HG02885 (cell line): ENCODE measurements at regions not wholly inside any gene's neighbourhood (a gene's known extent, or its start where the extent isn't known, plus 50 kb on each side); places are given as distances from the start of the nearest gene placed in this dataset.

ENCODE experiments used
- ATAC-seq: cut with Tn5 transposase; IDR thresholded peaks from one replicate; pipeline ENCODE4 v1.9.1; 2021; ENCODE audit warnings: mild to moderate bottlenecking; ENCODE audit not compliant: unreplicated experiment, poor library complexity

DNA sequence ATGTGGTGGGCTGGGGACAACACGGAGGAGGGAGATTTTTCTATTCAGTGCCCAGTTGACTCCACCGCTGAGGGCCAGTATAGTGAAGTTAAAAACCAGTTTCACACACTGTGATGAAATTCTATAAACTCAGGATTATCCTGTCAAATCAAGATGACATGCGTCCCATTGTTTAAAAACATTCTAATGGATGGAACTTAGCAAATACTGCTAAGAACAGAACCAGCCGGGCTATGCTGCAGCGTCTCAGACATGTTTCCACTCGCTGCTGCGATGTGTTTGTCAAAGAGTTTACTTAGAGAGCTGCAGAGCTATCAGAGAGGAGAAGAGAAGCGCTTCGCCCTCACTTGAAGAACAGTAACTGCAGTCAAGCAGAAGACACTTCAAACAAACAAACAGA is 212.6 kb upstream of the FOXQ1 start:
- no peak for ATAC-seq

DNA sequence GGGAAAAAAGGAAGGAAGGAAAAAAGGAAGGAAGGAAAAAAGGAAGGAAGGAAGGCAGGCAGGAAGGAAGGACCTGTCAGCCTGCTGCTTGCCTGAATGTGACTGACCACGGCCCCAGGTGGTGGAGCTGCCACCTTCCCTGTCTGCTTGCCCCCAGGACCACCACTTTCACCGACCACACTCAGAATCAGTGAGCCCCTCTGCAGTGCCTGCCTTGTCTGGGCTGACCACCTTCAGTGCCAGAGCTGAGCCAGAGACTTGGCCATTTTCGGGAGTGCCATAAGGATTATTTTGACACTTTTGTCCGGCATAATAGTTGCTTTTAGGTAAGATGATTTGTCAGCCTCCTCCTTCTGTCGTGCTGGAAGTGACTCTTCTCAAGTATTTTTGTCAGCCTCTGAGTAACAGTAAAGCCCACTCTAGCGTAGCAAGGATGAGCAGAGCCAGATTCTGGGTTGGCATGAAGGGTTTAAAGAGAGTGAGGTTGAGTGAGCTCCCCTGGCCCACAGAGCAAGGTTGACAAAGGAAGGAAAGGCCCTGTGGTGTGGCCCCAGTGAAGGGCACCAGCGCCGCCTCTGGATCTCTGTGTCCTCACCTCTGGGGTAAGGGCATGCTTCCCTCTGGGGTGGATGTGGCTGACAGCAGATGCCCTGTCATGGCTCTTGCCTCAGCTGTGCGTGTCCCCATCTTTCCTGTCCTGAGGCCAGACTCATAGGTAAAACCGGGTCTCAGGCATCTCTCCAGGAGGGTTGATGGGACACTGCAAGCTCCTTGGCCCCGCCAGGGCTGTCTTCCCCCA is 214.7 kb upstream of the FOXQ1 start:
- no peak for ATAC-seq

DNA sequence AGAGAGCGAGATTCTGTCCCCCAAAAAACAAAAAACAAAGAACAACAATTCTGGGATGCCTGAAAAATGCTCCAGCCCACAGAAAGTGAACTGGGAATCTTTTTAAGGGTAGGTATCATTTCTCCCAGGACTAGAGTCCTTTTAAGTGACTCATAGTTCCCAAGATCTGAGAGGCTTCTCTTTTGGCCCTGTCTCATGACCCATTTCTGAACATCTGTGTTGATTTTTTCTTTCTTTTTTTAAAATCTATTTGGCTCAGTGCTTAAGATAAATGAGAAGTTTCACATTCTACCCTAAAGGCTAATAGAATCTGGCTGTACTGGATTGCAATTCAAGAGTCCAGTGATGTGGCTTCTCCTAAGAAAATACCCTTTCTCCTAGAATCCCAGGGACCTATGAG is 217.6 kb upstream of the FOXQ1 start:
- no peak for ATAC-seq

DNA sequence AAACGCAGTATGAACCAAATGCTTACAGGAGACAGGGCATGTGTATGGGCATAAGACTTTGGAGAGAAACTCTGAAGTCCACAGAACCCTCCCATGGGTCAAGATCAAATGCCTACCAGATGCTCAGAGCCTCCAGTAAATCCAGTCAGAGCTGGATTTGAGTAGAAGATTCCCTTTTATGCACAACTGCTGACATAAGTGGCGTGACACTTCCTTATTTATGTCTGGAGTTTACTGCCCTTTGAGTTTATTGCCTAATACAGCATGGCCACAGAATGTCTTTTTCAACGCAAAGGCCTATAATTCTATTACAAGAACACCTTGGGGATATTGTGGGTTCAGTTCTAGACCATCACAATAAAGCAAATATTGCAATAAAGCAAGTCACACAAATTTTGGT is 220.0 kb upstream of the FOXQ1 start:
- ATAC-seq, result no peak

DNA sequence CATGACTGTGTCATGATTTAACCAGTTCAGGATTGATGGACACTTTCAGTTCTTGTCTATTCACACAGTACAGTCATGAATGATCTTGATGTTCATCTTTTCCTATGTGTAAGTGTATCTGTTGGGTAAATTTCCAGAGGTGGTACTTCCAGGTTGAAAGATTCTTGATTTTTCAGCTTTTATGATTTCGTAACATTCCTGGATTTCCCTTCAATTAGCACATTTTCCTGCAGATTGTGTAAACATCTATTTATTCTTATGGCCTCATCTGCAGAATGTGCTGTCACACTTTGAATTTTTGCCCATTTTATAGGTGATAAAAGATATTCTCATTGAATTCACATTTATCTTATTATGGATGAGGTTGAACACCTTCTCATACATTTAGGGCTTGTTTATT is 222.0 kb upstream of the FOXQ1 start:
- no peak for ATAC-seq

DNA sequence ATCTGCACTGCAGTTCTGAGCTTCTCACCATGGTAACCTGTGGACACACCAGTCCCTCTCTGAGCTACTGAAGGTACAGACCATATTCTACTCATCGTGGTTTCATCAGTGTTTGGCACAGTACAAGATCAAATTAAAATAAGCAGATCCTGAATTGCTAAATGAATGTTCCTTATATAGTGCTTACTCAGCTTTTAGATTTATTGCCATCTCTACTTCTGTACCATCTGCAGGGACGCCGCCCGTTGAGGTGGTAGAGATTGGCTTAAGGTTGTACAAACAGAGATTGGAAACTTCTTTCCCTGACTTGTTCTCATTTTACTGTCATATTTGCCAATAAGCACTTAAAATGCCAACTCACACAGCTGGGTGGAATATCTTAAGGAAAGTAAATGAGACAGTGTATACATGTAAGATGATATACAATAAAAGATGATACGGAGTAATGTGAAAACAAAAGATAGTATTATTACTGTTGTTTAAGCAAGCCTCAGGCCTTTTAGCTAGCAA is 223.4 kb upstream of the FOXQ1 start:
- no peak for ATAC-seq

DNA sequence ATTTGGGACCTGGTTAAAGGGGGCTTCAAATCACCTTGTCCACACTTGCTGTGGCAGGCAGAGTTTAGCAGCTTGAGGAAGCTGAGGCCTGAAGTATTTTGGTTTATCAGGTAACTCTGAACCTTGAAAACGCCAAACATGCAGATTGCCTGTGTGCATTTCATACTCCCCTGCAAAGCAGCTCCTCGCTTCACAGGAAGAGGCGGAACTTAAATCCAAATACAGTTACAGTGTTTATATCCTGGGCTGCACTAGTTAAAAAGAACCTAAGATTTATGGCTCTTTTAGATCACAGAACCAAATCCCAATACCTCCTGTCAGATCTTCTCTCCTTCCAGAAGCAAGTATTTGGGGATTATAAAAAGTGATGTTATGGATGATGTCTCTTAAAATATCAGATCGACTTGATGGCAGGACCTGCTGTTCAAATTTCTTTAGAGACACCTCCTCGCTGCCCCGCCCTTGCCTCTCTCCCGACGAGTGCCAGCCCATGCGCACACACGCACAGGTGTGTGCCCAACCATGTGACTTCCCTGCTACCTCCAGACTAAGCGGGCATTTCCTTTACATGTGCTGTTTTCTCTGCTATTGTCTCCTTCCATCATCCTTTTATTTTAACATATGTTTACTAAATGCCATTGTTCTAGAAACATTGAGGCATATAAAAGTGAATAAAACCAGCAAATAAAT is 224.6 kb upstream of the FOXQ1 start:
- ATAC-seq, result no peak

DNA sequence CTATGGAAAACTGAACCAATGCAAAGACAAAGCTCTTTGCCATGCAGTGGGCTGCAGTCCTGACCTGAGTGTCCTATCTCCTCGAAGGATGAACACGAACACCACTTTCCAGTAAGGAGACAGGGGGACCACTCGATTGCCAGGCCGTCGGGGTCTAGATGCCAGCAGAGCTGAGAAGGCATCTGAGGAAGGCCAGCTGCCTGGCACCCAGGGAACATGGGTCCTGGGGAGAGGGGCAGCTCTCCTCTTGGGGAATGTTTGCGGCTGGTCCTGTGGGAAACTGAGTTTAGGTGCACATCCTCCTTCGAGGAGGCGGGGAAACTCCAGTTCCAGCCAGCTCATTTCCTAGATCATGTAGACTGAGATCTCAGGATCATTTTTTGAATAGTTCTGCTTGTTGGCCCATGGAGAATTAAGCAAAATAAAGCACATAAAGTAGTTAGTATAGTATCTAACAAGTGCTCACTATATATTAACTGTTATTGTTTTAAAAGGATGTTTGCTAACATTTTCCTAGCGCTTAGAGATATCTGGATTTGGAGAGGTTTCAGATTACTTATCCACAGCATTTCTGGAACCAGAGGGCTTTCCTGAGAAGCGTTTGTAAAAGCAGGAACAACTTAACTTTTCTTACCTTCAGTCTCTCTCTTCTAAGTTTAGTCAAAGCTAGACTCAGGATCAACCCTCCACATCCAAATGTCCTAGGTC is 225.3 kb upstream of the FOXQ1 start:
- no peak for ATAC-seq

DNA sequence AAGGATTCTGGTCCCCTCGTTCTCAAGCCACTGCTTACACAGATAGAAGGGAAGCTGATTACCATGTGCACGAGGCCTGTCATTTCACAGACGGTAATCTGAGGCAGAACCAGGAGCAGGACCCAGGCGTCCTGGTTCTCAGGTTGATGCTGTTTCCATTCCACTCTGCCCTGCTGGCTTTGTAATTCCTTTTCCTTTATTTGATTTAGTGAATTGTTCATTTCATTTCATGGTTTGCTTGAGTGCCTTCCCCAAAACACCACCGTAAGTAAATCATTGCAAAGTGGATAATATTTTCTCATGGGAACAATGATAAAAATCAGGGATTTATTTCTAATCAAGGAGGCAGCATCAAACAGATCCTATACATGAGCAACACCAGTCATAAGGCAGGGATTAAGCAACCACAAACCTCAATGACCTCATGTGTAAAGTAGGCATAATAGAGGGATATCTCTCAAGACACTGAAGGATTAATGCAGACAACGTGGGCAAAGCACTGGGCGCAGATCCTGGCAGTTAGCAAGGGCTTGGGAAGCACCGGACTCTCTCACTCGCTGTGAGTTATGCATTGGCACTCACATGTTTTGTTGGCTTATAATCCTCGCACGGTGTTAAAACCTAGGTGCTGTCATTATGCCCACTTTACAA is 229.5 kb upstream of the FOXQ1 start:
- ATAC-seq, result no peak

DNA sequence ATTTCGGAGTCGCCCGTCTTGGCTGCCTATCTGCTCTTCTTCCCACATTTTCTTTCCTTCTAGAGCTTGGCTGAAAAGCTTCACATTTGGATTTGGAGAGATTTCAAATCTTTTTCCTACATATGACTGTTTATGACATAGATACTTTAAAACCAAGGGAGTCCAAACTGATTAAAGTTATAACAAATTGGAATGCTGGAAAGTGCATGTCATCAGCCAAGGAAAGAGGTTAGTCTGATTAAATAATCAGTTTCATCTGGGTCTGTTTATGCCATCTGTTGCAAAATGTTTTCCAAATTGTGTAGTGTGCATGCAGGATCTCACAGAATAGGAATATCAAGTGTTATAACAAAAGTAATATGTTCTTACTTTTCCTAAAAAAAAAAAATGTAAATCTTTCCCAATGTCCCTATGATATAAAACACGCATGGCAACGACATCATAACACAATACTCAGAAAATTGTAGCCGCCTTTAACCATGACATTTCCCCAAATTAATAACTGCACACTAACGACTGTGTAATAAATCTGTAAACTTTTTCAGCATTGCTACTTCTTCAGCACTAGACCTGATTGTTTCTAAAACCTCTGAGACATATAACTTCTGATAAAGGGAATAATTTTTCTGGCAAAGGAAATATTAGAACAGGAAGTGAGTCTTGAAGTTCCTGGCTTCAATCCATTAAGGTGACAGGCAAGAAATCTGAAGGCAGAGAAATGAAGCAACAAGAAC is 230.2 kb upstream of the FOXQ1 start:
- no peak for ATAC-seq

DNA sequence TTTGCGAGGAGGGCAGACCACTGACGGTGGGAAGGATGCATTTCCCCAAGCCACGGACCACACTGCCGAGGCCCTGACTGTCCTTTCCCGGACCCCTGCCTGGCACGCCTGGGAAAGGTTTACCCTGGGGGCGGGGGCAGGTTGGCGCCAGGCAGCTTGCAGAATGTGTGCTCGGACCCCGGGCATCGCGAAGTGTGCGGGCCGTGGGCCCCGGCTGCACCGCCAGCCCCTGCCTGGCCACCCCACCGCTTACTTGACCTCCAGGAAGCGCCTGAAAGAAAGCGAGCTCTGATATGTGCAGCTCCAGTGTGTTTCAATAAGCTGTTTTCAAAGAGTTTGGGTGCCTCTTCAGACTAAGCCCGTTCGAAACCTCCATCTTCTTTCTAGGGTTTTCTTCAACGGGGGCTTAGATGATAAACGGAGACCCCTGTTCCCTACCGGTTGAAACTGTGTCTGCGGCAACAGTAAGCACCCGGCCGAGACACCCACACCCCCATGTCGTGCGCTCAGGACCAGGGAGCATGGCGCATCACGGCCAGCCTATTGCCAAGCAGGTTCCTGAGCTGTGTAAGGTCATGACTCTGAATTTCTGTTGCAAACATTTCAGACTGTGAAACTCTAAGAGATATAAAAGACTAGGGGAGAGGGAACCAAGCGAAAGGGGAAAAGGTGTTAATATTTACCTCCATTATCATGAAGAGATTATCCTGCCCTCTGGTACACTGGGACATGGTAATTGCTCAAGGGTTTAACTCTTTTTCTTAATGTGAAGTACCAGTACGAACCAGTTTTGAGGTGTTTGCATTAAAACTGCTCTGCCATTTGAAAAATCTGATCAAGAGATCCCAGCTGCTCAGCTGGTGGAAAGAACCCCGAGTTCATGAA is 231.2 kb upstream of the FOXQ1 start:
- no peak for ATAC-seq

DNA sequence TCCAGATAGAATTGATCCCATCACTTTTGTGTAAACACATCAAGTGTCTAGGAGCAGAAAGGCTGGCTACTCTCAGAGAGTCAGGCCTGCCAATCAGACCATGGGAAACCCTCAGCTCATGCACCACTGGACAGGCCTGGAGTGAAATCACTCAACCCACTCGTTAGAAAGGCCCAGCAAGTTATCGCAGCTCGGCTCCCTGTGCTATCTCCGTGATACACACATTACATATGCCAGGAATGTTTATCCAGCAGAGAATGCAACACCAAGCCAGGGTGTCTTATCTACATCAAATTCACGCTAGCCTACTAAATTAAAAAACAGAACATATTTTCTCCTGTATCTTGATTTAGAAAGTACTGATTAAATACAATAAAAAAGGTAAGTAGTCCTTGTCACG is 232.4 kb upstream of the FOXQ1 start:
- no peak for ATAC-seq

DNA sequence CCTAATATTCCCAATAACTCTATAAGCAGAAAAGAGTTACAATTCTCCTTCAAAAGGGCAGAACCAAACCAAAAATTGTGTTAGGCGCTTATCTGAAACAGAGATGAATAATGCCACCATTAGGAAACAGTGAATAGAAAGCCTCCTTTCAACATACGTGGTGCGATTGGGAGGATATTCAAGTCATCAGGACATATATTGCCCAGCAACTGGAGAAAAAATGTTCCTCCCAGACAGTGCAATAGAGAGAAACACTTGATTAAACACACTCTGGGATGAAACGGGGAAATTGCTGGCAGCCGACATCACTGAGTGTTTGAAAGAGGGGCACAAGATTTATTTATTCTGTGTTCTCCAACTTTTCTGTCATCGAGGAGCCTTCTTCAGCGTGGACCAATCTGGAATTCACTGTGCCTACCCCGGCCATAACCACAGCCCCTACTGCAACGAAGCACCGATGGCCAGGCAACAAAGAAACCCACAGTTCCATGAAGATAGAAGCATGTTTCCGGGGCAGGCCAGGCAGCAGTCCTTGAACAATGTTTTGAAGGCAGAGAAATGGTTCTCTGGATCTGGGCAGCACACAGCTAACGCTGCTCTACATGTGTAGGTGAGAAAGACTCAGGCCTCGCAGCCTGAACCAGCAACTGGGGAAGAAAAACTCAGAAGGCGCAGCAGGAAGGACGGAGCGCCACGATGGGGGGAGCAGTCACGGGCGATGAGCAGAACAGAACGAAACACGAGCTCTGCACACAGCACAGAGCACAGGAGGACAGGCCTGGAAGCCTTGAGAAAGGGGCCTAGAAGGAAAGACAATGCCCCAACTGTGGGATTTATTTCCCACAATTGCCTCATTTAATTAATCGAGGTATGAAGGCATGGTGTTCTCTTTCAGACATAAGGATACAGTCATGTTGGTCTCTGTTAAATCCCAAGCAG is 234.2 kb upstream of the FOXQ1 start:
- no peak for ATAC-seq

DNA sequence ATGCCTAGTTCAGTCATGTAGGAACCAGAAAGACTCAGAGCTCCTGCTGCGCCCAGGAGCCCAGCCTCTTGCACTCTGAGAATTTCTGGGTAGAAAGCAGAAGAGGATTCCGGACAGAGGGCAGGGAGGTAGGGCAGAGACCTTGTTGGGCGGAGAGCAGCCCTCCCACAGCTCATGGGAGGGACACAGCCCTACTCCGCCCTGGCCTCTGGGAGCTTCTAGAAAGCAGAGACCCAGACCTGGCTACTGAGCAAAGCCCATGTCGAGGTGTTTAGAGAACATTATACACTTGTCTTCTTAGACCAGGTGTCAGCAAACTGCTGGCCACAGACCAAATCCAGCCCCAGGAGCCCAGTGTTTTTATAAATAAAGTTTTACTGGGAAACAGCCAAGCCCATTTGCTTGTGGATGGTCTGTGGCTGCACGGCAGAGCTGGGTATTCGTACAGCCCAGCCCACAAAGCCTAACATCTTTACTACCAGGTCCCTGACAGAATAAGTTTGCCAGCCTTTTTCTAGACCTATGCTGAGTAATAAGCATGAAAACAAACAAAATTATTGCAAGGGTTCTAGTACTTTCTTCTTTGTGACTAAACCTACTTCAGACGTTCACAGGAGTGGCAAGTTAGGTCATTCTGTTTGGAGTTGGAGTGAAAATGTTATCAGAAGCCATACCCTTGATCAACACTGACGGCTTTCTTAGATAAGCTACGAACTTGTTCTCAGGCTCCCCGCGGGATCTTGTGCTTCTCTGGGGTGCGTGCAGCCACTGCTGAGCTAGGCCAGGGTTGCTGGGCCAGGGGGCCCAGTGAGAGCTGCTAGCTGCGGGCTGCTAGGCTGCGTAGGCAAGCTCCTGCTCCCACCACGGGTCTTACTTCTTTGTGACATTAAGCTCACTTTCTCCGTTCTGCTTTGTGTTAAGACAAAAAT is 235.1 kb upstream of the FOXQ1 start:
- no peak for ATAC-seq

DNA sequence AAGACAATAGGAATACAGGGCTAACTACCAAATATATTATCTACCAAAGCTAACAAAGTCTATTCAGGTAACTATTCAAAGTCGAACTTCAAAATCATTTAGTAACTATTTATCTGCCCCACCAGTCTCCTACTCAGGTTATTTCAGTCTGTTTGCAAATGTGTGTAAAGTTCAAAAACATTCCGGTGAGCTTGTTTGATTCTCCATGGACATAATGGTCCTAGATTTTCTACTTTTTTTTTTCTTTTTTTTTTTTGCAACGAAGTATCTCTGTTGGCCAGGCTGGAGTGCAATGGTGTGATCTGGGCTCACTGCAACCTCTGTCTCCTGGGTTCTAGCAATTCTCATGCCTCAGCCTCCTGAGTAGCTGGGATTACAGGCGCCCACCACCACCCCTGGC is 236.0 kb upstream of the FOXQ1 start:
- ATAC-seq, result no peak

DNA sequence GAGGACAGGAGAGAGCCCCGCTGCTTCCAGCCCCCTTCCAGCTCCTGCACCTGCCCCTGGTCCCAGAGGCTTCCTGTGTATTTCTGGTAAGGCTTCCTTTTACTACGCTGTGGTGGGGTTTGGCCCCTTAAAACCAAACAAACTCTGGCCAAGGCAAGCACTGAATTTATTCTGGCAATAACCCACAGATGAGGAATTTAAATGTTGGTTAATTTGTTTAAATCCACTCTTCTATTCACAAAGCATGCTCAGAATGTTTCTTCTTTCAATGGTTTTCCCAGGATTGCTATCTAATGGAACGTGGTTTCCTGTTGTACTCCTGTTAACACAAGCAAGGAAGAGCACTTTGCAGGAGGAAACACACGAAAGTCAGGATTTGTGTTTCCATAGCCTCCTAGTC is 236.5 kb upstream of the FOXQ1 start:
- ATAC-seq, result no peak

DNA sequence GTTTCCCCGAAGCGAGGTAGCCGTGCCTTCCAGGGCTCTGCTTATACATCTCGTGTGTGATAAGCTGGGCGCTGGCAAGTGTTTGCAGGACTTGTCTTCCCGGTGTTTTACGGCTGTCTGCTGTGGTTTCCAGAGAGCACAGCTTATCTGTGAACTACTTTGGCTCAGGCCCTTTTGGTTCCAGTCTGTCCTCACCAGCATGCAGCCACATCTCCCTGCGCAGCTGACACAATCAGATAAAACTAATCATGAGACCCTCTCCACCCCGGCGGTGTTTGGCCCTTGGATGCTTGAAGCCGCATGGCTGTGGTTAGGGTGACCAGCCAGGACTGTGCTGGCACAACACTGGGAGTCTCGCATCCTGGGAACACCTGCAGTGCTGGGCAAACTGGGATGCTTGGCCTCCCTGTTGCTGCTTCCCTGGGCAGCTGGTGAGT is 241.8 kb upstream of the FOXQ1 start:
- ATAC-seq, result no peak
